Ishikawa (cell line): ENCODE measurements at regions not wholly inside any gene's neighbourhood (a gene's known extent, or its start where the extent isn't known, plus 50 kb on each side); places are given as distances from the start of the nearest gene placed in this dataset.

Experiments used
- EGR1 ChIP-seq: IDR thresholded peaks from 2 replicates; pipeline ENCODE4 v1.6.1; 2012
- EP300 ChIP-seq: IDR thresholded peaks from 2 replicates; pipeline ENCODE4 v1.6.1; 2012; ENCODE audit warnings: borderline replicate concordance
- RAD21 ChIP-seq: IDR thresholded peaks from 2 replicates; pipeline ENCODE4 v1.6.1; 2012; ENCODE audit warnings: low read depth
- TAF1 ChIP-seq: IDR thresholded peaks from 2 replicates; pipeline ENCODE4 v1.6.1; 2012; ENCODE audit warnings: low read depth, mild to moderate bottlenecking
- ZBTB7A ChIP-seq: IDR thresholded peaks from 2 replicates; pipeline ENCODE4 v1.6.1; 2012; ENCODE audit warnings: low read depth
- TF ChIP-seq, protein P1 (sequence below): IDR thresholded peaks from 2 replicates; pipeline ENCODE4 v1.6.1; 2012
- TF ChIP-seq, protein P2 (sequence below): IDR thresholded peaks from 2 replicates; pipeline ENCODE4 v1.6.1; 2012; ENCODE audit warnings: low read depth, mild to moderate bottlenecking

DNA sequence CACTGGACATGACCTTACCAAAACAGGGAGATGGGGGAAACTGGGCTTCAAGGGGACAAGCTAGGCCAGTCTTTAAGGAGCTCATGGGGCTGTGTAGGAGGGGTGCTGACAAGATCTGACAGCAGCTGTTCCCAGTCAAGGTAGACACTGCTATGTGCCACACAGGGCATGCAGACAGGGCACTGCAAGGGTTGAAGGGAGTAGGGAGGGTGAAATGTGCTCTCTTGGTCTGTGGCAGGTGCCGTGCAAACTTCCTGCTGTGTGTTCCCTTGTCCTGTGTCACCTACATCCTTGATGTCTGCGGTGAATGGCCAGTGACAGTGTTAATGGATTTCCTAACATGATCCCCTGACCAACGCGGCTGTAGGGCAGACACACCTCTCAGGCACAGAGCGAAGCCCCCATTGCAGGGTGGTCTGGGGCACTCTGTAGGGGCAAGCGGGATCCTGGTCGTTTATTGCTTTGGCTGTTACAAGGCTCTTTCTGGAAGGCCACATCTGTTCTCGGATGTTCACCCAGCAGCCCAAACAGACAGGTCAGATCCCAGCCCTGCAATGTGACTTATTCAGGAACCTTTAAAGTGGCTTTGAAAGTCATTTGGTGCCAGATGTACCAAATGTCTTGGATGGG is 199.5 kb upstream of the ZNF536 start:
- TF ChIP-seq, protein P1, sequence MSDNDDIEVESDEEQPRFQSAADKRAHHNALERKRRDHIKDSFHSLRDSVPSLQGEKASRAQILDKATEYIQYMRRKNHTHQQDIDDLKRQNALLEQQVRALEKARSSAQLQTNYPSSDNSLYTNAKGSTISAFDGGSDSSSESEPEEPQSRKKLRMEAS: no peak
- TF ChIP-seq EP300 (no peak), RAD21 (no peak), EGR1 (no peak), TAF1 (no peak), ZBTB7A (no peak)
- TF ChIP-seq, protein P2, sequence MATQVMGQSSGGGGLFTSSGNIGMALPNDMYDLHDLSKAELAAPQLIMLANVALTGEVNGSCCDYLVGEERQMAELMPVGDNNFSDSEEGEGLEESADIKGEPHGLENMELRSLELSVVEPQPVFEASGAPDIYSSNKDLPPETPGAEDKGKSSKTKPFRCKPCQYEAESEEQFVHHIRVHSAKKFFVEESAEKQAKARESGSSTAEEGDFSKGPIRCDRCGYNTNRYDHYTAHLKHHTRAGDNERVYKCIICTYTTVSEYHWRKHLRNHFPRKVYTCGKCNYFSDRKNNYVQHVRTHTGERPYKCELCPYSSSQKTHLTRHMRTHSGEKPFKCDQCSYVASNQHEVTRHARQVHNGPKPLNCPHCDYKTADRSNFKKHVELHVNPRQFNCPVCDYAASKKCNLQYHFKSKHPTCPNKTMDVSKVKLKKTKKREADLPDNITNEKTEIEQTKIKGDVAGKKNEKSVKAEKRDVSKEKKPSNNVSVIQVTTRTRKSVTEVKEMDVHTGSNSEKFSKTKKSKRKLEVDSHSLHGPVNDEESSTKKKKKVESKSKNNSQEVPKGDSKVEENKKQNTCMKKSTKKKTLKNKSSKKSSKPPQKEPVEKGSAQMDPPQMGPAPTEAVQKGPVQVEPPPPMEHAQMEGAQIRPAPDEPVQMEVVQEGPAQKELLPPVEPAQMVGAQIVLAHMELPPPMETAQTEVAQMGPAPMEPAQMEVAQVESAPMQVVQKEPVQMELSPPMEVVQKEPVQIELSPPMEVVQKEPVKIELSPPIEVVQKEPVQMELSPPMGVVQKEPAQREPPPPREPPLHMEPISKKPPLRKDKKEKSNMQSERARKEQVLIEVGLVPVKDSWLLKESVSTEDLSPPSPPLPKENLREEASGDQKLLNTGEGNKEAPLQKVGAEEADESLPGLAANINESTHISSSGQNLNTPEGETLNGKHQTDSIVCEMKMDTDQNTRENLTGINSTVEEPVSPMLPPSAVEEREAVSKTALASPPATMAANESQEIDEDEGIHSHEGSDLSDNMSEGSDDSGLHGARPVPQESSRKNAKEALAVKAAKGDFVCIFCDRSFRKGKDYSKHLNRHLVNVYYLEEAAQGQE: no peak
